ENCODE measurements at regions not wholly inside any gene's neighbourhood (a gene's known extent, or its start where the extent isn't known, plus 50 kb on each side); places are given as distances from the start of the nearest gene placed in this dataset.

DNA sequence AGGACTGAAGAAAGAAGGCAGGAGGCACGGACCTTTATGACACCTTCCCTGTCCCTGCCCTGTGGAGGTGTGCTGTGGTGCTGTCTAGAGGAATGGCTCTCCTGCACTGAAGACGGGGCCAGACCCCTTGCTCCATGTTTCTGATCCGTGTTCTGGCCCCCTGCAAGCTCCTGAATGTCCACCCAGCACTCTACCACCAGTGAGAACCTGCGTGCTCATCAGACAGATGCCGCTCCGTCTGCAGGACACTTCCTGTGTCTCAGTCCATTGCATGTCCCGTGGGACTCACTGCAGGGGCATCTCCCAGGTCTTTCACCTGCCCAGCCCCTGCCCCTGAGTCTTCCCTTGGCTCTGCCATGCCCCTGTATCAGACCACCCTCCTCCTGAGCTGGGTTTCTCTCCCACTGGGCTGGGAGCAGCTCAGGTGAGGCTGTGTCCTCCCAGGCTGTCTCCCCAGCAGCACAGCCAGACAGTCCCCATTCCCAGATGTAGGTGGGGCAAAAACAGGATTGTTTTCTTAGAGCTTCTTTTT is 278.3 kb upstream of the ZNF32 start:
- Histone ChIP-seq H3K4me3 (ENCODE audit: low read depth, low read length) (no peak overlapping the region), H3K27me3 (replicated peaks) (no peaks in the 10 kb centered on the region), H3K36me3 (replicated peaks) (no peaks in the 10 kb centered on the region), H3K27ac (no peak overlapping the region)
- in situ Hi-C loops (cut with HindIII; ENCODE audit: low pct_ligation_motif_present, low sequenced_read_pairs), result no loop called here
- TF ChIP-seq, protein P1, sequence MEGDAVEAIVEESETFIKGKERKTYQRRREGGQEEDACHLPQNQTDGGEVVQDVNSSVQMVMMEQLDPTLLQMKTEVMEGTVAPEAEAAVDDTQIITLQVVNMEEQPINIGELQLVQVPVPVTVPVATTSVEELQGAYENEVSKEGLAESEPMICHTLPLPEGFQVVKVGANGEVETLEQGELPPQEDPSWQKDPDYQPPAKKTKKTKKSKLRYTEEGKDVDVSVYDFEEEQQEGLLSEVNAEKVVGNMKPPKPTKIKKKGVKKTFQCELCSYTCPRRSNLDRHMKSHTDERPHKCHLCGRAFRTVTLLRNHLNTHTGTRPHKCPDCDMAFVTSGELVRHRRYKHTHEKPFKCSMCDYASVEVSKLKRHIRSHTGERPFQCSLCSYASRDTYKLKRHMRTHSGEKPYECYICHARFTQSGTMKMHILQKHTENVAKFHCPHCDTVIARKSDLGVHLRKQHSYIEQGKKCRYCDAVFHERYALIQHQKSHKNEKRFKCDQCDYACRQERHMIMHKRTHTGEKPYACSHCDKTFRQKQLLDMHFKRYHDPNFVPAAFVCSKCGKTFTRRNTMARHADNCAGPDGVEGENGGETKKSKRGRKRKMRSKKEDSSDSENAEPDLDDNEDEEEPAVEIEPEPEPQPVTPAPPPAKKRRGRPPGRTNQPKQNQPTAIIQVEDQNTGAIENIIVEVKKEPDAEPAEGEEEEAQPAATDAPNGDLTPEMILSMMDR (IDR thresholded peaks at IDR 0.05; ENCODE audit: low read depth, low read length, missing control alignments), result no peak
- DNase-seq, result no peak

DNA sequence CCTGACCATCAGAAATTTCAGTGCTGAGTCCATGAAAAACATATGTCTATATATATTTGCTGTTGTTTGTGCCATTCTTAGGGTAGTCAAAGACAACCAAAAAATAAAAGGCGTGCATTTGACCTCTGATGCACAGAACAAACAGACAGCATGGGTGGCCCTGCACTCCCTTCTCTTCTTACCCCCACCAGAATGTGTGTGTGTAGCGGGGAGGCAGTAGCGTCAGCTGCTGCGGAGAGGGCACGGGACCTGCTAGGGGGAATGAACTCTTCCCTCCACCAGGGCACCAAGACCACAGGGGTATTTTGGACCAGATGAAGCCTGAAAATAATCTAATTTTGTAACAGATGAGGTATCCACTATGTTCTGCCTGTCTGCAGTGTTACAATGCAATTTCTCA is 277.7 kb upstream of the ZNF32 start:
- DNase-seq, result no peak
- Histone ChIP-seq H3K27me3 (replicated peaks) (no peaks in the 10 kb centered on the region), H3K4me3 (ENCODE audit: low read depth, low read length) (no peak overlapping the region), H3K36me3 (replicated peaks) (no peaks in the 10 kb centered on the region), H3K27ac (no peak overlapping the region)
- TF ChIP-seq, protein P1 (IDR thresholded peaks at IDR 0.05; ENCODE audit: low read depth, low read length, missing control alignments), result no peak
- in situ Hi-C loops (cut with HindIII; ENCODE audit: low pct_ligation_motif_present, low sequenced_read_pairs), result no loop called here

DNA sequence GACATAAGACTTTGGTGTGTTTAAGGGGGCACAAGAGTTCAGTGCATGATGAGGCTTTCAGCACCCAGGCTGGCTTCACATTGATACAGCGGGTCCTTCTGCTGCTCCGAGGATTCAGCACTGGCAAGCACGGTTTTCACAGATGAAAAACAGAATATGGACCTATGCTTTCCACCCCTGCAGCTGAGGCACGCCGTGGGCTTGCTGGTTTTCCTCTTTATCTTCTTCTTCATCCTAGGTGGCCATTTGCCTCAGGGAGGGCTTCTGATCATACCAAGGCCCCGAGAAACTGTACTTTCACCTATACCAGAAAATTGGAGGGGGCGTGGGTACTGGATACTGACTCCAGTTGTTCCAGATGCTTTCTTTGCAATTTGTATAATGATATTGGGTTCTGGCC is 277.1 kb upstream of the ZNF32 start:
- Histone ChIP-seq H3K27me3 (replicated peaks) (no peaks in the 10 kb centered on the region), H3K36me3 (replicated peaks) (no peaks in the 10 kb centered on the region), H3K4me3 (ENCODE audit: low read depth, low read length) (no peak overlapping the region), H3K27ac (no peak overlapping the region)
- DNase-seq, result no peak
- TF ChIP-seq, protein P1 (IDR thresholded peaks at IDR 0.05; ENCODE audit: low read depth, low read length, missing control alignments), result no peak
- in situ Hi-C loops (cut with HindIII; ENCODE audit: low pct_ligation_motif_present, low sequenced_read_pairs), result no loop called here

DNA sequence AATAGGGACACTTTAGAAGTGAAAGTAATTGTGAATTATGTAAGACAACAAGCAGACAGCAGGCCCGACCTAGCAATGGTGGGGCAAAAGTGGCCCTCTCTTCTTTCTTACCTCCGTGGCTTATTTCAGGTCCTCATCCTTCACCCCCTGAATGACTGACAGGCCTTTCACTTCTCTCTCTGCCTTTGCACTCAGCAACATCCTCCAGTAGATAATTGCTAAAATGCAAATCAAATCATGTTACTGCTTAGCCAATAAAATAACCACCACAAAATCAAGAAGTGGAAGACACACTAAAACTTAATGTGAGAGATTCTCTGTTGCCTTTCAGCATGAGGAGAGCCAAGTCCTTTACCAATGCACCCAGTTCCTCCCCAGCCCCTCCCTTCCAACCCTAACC is 274.6 kb upstream of the ZNF32 start:
- in situ Hi-C loops (cut with HindIII; ENCODE audit: low pct_ligation_motif_present, low sequenced_read_pairs), result no loop called here

DNA sequence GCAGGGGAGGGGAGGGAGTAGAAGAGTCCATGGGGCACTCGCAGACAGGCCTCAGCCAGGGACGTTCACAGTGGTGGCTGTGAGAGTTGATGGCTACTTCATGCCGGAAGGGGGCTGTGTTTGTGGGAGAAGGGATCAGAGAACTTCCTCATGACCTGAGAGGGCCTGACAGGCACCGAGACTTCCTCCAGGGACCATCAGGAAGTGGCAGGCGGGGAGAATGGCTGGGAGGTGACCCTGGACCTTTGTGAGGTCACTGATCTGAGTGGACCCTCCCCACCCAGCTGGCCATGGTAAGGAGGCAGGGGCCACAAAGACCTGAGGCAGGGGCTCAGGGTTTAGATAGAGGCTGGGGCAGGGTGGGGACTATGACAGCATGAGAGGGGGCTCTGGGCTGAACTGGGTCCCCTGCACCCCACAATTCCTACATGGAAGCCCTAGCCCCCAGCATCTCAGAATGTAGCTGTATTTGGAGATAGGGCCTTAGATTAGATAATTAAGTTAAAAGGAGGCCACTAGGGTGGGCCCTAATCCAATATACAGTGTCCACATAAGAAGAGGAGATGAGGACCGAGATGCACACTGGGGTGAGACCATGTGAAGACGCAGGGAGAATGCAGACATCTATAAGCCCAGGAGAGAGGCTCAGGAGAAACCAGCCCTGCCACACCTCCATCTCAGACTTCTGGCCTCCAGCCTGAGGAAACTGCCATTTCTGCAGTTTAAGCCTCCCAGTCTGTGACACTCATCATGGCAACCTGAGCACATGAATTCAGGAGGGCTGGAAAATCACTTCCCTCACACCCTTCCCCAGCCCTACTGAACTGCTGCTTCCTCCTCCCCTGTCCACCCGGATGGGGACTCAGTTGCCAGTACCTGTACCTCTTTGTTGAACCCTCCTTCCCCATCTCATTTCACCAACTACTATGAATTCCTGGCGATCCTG is 273.9 kb upstream of the ZNF32 start:
- no peak for DNase-seq
- in situ Hi-C loops (cut with HindIII; ENCODE audit: low pct_ligation_motif_present, low sequenced_read_pairs), result no loop called here
- Histone ChIP-seq H3K27ac (no peak overlapping the region), H3K4me3 (ENCODE audit: low read depth, low read length) (no peak overlapping the region), H3K27me3 (replicated peaks) (no peaks in the 10 kb centered on the region), H3K36me3 (replicated peaks) (no peaks in the 10 kb centered on the region)
- TF ChIP-seq, protein P1 (IDR thresholded peaks at IDR 0.05; ENCODE audit: low read depth, low read length, missing control alignments), result no peak

More for the DNA sequence above, 274.6 kb upstream of the ZNF32 start:
- DNase-seq, result no peak
- Histone ChIP-seq H3K36me3 (replicated peaks) (no peaks in the 10 kb centered on the region), H3K4me3 (ENCODE audit: low read depth, low read length) (no peak overlapping the region), H3K27ac (no peak overlapping the region), H3K27me3 (replicated peaks) (no peaks in the 10 kb centered on the region)
- TF ChIP-seq, protein P1 (IDR thresholded peaks at IDR 0.05; ENCODE audit: low read depth, low read length, missing control alignments), result no peak

Data from brain microvascular endothelial cell (primary cell).